Thyroid gland (tissue), 4 donors: ENCODE measurements at regions not wholly inside any gene's neighbourhood (a gene's known extent, or its start where the extent isn't known, plus 50 kb on each side); places are given as distances from the start of the nearest gene placed in this dataset.

ENCODE experiments used
- CTCF ChIP-seq, 6 experiments: fragments of 200-600 bp in 3 of 6; fragments of 450-650 bp in 3 of 6; sonication (generic) in 3 of 6; IDR thresholded peaks; one replicate each; pipeline ENCODE4 v1.5.1; 2016 to 2019; ENCODE audit warnings: antibody characterized with exemption in 6 of 6, mild to moderate bottlenecking in 2 of 6, inconsistent platforms in 1 of 6, moderate library complexity in 1 of 6
- POLR2A ChIP-seq, 2 donors: fragments of 450-650 bp; IDR thresholded peaks; one replicate each; pipeline ENCODE4 v1.6.1; 2017; ENCODE audit warnings: antibody characterized with exemption in 2 of 2, mild to moderate bottlenecking in 2 of 2, moderate library complexity in 1 of 2

- no peak for TF ChIP-seq CTCF (IDR thresholded peaks at IDR 0.05)
- no peak for TF ChIP-seq POLR2A (IDR thresholded peaks at IDR 0.05)
Observed at GRCh38 chr3:153343988-153344782, 182.2 kb downstream of the RAP2B start.
